ENCODE measurements at regions not wholly inside any gene's neighbourhood (a gene's known extent, or its start where the extent isn't known, plus 50 kb on each side); places are given as distances from the start of the nearest gene placed in this dataset.

GRCh38 chr4:183563874-183564273, 59.0 kb downstream of the ING2 start:
- Mint-ChIP-seq H3K4me1 (ENCODE audit: low read depth) (peaks cover 8% of the 10 kb centered on the region), H3K4me3 (no peak overlapping the region), H3K27ac (no peak overlapping the region), H3K27me3 (peaks cover 22% of the 10 kb centered on the region), H3K9me3 (no peaks in the 10 kb centered on the region), H3K36me3 (ENCODE audit: low read depth) (no peaks in the 10 kb centered on the region)
- H3K27me3 ChIP-seq (ENCODE audit: control insufficient read depth in 1 of 2, insufficient read depth in 2 of 2, low read length in 2 of 2), result peaks cover 0 to under 1% of the 10 kb centered on the region in 2 experiments
- TF ChIP-seq CTCF (IDR thresholded peaks at IDR 0.05), result no peak
- no peaks in the 10 kb centered on the region for H3K4me1 ChIP-seq (ENCODE audit: insufficient read depth, low read length)
- intact Hi-C loops (cut with DNase I, micrococcal nuclease), result no loop called here
- ChIA-PET POLR2A (no interaction called here), CTCF (no interaction called here)
- no peaks in the 10 kb centered on the region for H3K9me3 ChIP-seq (ENCODE audit: control insufficient read depth in 1 of 2, insufficient read depth in 1 of 2, low read length in 2 of 2)
- ATAC-seq (ENCODE audit: poor library complexity) (no peak), DNase-seq (no peak)
- H3K27ac ChIP-seq (ENCODE audit: low read depth in 1 of 2, low read length in 2 of 2), result no peak overlapping the region
- no peaks in the 10 kb centered on the region for H3K36me3 ChIP-seq (ENCODE audit: insufficient read depth, low read length)
- no peak overlapping the region for H3K4me3 ChIP-seq (ENCODE audit: low read length)

GRCh38 chr4:183571350-183571941, 66.6 kb downstream of the ING2 start:
- no peaks in the 10 kb centered on the region for H3K36me3 ChIP-seq (ENCODE audit: insufficient read depth, low read length)
- DNase-seq (no peak), ATAC-seq (ENCODE audit: poor library complexity) (no peak)
- Mint-ChIP-seq H3K9me3 (no peaks in the 10 kb centered on the region), H3K27ac (no peak overlapping the region), H3K27me3 (peaks cover 12% of the 10 kb centered on the region), H3K36me3 (ENCODE audit: low read depth) (no peaks in the 10 kb centered on the region), H3K4me1 (ENCODE audit: low read depth) (no peaks in the 10 kb centered on the region), H3K4me3 (no peak overlapping the region)
- H3K9me3 ChIP-seq (ENCODE audit: control insufficient read depth in 1 of 2, insufficient read depth in 1 of 2, low read length in 2 of 2), result no peaks in the 10 kb centered on the region
- no peaks in the 10 kb centered on the region for H3K4me1 ChIP-seq (ENCODE audit: insufficient read depth, low read length)
- intact Hi-C loops (cut with DNase I, micrococcal nuclease), result no loop called here
- no peak for TF ChIP-seq CTCF (IDR thresholded peaks at IDR 0.05)
- no peak overlapping the region for H3K4me3 ChIP-seq (ENCODE audit: low read length)
- POLR2A ChIA-PET, result no interaction called here
- CTCF ChIA-PET, result no interaction called here
- H3K27ac ChIP-seq (ENCODE audit: low read depth in 1 of 2, low read length in 2 of 2), result no peak overlapping the region
- H3K27me3 ChIP-seq (ENCODE audit: control insufficient read depth in 1 of 2, insufficient read depth in 2 of 2, low read length in 2 of 2), result peaks cover 0 to 2% of the 10 kb centered on the region in 2 experiments

GRCh38 chr4:183576701-183577404, 72.0 kb downstream of the ING2 start:
- H3K36me3 Mint-ChIP-seq (ENCODE audit: low read depth), result peaks cover 5% of the 10 kb centered on the region
- no peaks in the 10 kb centered on the region for H3K4me1 Mint-ChIP-seq (ENCODE audit: low read depth)
- H3K27me3 Mint-ChIP-seq, result no peaks in the 10 kb centered on the region
- Histone ChIP-seq H3K27ac (ENCODE audit: low read depth in 1 of 2, low read length in 2 of 2) (no peak overlapping the region), H3K27me3 (ENCODE audit: control insufficient read depth in 1 of 2, insufficient read depth in 2 of 2, low read length in 2 of 2) (no peaks in the 10 kb centered on the region), H3K36me3 (ENCODE audit: insufficient read depth, low read length) (no peaks in the 10 kb centered on the region), H3K4me1 (ENCODE audit: insufficient read depth, low read length) (no peaks in the 10 kb centered on the region), H3K4me3 (ENCODE audit: low read length) (no peak overlapping the region), H3K9me3 (ENCODE audit: control insufficient read depth in 1 of 2, insufficient read depth in 1 of 2, low read length in 2 of 2) (peaks cover 4 to 8% of the 10 kb centered on the region in 2 experiments)
- ChIA-PET CTCF (no interaction called here), POLR2A (no interaction called here)
- H3K27ac Mint-ChIP-seq, result no peak overlapping the region
- TF ChIP-seq CTCF (IDR thresholded peaks at IDR 0.05), result no peak
- ATAC-seq (ENCODE audit: poor library complexity), result no peak
- intact Hi-C loops (cut with DNase I, micrococcal nuclease), result no loop called here
- DNase-seq, result no peak
- peaks cover 12% of the 10 kb centered on the region for H3K9me3 Mint-ChIP-seq
- no peak overlapping the region for H3K4me3 Mint-ChIP-seq
